Activated CD4-positive, alpha-beta T cell treated with anti-CD3 and anti-CD28 coated beads, Interleukin-2, amount 50 U/mL, for 4 hours (primary cell): ENCODE measurements at regions not wholly inside any gene's neighbourhood (a gene's known extent, or its start where the extent isn't known, plus 50 kb on each side); places are given as distances from the start of the nearest gene placed in this dataset.

ENCODE experiments used
- DNase-seq, 2 experiments: peaks; one replicate each; pipeline ENCODE4 v3.0.0-alpha.2; 2020

GRCh38 chr6:113320653-113321052, 536.5 kb upstream of the MARCKS start:
- DNase-seq, result no peak

- DNase-seq, result no peak
These were observed 530.4 kb upstream of the MARCKS start for GRCh38 chr6:113326781-113327180.

- no peak for DNase-seq
These were observed 528.2 kb upstream of the MARCKS start for GRCh38 chr6:113328886-113329381.

- DNase-seq, result no peak
These were observed 527.1 kb upstream of the MARCKS start for GRCh38 chr6:113329942-113330635.

- DNase-seq, result no peak
These were observed 526.6 kb upstream of the MARCKS start for GRCh38 chr6:113330636-113330946.

- DNase-seq, result no peak
These were observed 526.1 kb upstream of the MARCKS start for GRCh38 chr6:113331021-113331420.

GRCh38 chr6:113338644-113339043, 518.5 kb upstream of the MARCKS start:
- DNase-seq, result no peak

- DNase-seq, result no peak
These were observed 517.9 kb upstream of the MARCKS start for GRCh38 chr6:113339209-113339608.

- DNase-seq, result no peak
These were observed 516.8 kb upstream of the MARCKS start for GRCh38 chr6:113340371-113340770.

- DNase-seq, result no peak
These were observed 513.2 kb upstream of the MARCKS start for GRCh38 chr6:113343940-113344339.

GRCh38 chr6:113344969-113345368, 512.2 kb upstream of the MARCKS start:
- DNase-seq, result no peak

- no peak for DNase-seq
These were observed 509.7 kb upstream of the MARCKS start for GRCh38 chr6:113347436-113347835.

GRCh38 chr6:113350461-113350860, 506.7 kb upstream of the MARCKS start:
- no peak for DNase-seq

- no peak for DNase-seq
These were observed 505.8 kb upstream of the MARCKS start for GRCh38 chr6:113351173-113351834.

- no peak for DNase-seq
These were observed 504.9 kb upstream of the MARCKS start for GRCh38 chr6:113352029-113352801.

GRCh38 chr6:113352831-113353230, 504.3 kb upstream of the MARCKS start:
- DNase-seq, result no peak

- DNase-seq, result no peak
These were observed 503.8 kb upstream of the MARCKS start for GRCh38 chr6:113353392-113353791.

GRCh38 chr6:113354204-113354895, 502.8 kb upstream of the MARCKS start:
- no peak for DNase-seq

- DNase-seq, result no peak
These were observed 501.0 kb upstream of the MARCKS start for GRCh38 chr6:113356139-113356538.

GRCh38 chr6:113357041-113357440, 500.1 kb upstream of the MARCKS start:
- DNase-seq, result no peak

- no peak for DNase-seq
These were observed 499.0 kb upstream of the MARCKS start for GRCh38 chr6:113358063-113358583.

- no peak for DNase-seq
These were observed 497.7 kb upstream of the MARCKS start for GRCh38 chr6:113359155-113360140.
